HL-60 (cell line): ENCODE measurements at regions not wholly inside any gene's neighbourhood (a gene's known extent, or its start where the extent isn't known, plus 50 kb on each side); places are given as distances from the start of the nearest gene placed in this dataset.

Experiments used
- CTCF ChIP-seq: IDR thresholded peaks from one replicate; pipeline ENCODE4 v1.5.1; 2011; ENCODE audit warnings: low read length, control low read depth, inconsistent platforms; ENCODE audit not compliant: insufficient read depth
- GABPA ChIP-seq: IDR thresholded peaks from 2 replicates; pipeline ENCODE4 v1.6.1; 2012; ENCODE audit warnings: low read depth

- TF ChIP-seq CTCF (no peak), GABPA (no peak)
Observed at GRCh38 chr13:22375151-22375550, 704.3 kb downstream of the FGF9 start.
